Nephron progenitor cell (in vitro differentiated cells): ENCODE measurements at regions not wholly inside any gene's neighbourhood (a gene's known extent, or its start where the extent isn't known, plus 50 kb on each side); places are given as distances from the start of the nearest gene placed in this dataset.

Experiments
- DNase-seq: peaks from one replicate; pipeline ENCODE4 v3.0.0; 2021
- H3K27ac Mint-ChIP-seq: 2 replicates; pipeline ENCODE4 v1.8.0; 2021; ENCODE audit warnings: mild to moderate bottlenecking, moderate library complexity, mixed read lengths
- H3K27me3 Mint-ChIP-seq: 2 replicates; pipeline ENCODE4 v1.8.0; 2021; ENCODE audit warnings: mild to moderate bottlenecking, low read depth, mixed read lengths; ENCODE audit not compliant: poor library complexity
- H3K36me3 Mint-ChIP-seq: 2 replicates; pipeline ENCODE4 v1.8.0; 2021; ENCODE audit warnings: low read depth, mixed read lengths
- H3K4me1 Mint-ChIP-seq: 2 replicates; pipeline ENCODE4 v1.8.0; 2021; ENCODE audit warnings: mixed read lengths
- H3K4me3 Mint-ChIP-seq: 2 replicates; pipeline ENCODE4 v1.8.0; 2021; ENCODE audit warnings: mild to moderate bottlenecking, moderate library complexity, mixed read lengths
- H3K9me3 Mint-ChIP-seq: 2 replicates; pipeline ENCODE4 v1.8.0; 2021; ENCODE audit warnings: mild to moderate bottlenecking, moderate library complexity, mixed read lengths
- TF ChIP-seq, protein P1 (sequence below): fragments of 200-600 bp; sonication (generic); IDR thresholded peaks from 2 replicates; pipeline ENCODE4 v1.5.0; 2021; ENCODE audit warnings: antibody characterized with exemption

DNA sequence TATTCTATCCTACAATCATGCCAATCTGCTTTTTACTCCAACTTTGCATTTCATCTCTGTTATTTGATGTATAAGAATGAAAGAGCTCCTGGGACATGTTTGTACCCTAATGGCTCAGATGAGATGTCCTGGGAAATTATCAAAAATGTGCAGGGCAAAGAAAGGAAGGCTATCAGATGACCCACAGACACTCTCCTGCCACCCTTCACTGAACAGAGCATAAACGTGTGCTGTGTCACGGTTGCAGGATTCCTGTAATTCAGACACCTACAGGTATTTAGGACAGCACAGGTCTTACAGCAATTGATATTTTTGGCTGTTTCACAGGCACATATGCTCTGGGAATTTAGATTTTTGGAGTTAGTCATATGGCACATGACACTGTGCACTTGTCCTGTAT, 149.2 kb upstream of the GAS1 start:
- TF ChIP-seq, protein P1, sequence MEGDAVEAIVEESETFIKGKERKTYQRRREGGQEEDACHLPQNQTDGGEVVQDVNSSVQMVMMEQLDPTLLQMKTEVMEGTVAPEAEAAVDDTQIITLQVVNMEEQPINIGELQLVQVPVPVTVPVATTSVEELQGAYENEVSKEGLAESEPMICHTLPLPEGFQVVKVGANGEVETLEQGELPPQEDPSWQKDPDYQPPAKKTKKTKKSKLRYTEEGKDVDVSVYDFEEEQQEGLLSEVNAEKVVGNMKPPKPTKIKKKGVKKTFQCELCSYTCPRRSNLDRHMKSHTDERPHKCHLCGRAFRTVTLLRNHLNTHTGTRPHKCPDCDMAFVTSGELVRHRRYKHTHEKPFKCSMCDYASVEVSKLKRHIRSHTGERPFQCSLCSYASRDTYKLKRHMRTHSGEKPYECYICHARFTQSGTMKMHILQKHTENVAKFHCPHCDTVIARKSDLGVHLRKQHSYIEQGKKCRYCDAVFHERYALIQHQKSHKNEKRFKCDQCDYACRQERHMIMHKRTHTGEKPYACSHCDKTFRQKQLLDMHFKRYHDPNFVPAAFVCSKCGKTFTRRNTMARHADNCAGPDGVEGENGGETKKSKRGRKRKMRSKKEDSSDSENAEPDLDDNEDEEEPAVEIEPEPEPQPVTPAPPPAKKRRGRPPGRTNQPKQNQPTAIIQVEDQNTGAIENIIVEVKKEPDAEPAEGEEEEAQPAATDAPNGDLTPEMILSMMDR, result no peak
- no peaks in the 10 kb centered on the region for H3K9me3 Mint-ChIP-seq
- peaks cover 19% of the 10 kb centered on the region for H3K4me1 Mint-ChIP-seq
- H3K36me3 Mint-ChIP-seq, result no peaks in the 10 kb centered on the region
- DNase-seq, result peak; percentile 14
- H3K27me3 Mint-ChIP-seq, result no peaks in the 10 kb centered on the region
- H3K4me3 Mint-ChIP-seq, result no peak overlapping the region
- no peak overlapping the region for H3K27ac Mint-ChIP-seq

DNA sequence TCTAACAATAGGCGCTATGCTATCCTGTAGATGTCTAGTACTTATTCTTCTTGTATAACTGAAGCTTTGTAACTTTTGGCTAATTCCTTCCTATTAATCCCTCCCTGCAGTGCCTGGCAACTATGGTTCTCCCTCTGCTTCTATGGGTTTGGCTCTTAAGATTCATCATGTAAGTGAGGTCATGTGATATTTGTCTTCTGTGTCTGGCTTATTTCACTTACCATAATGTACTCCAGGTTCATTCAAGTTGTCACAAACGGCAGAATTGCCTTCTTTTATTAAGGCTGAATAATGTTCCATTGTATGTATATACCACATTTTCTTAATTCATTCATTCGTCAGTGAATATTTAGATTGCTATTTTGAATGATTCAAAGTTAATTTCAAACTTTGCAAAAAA, 149.9 kb upstream of the GAS1 start:
- TF ChIP-seq, protein P1, result no peak
- H3K27ac Mint-ChIP-seq, result no peak overlapping the region
- H3K9me3 Mint-ChIP-seq, result no peaks in the 10 kb centered on the region
- no peak for DNase-seq
- no peak overlapping the region for H3K4me3 Mint-ChIP-seq
- H3K4me1 Mint-ChIP-seq, result peaks cover 20% of the 10 kb centered on the region
- no peaks in the 10 kb centered on the region for H3K36me3 Mint-ChIP-seq
- no peaks in the 10 kb centered on the region for H3K27me3 Mint-ChIP-seq

DNA sequence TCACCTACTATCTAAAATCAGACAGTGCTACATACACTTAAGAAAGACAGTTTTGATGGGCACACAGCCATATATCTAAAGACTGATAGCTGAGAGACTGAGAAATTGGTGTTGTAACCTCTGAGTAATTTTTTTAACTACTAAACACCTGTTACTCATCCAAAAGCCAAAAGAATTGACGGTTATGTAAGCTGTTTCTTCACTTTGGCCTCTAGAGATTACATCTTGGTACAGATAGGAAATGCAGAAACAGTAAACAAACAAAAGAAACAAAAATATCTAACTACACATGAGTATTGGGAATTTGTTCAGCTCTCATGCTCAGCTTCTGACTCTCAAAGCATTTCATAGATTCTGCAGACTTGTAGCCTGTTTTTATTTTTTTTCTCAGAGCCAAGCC, 152.1 kb upstream of the GAS1 start:
- no peak for DNase-seq
- Mint-ChIP-seq H3K4me3 (no peak overlapping the region), H3K9me3 (peaks cover 9% of the 10 kb centered on the region), H3K27me3 (peaks cover 3% of the 10 kb centered on the region), H3K36me3 (no peaks in the 10 kb centered on the region), H3K4me1 (peaks cover 25% of the 10 kb centered on the region), H3K27ac (no peak overlapping the region)
- TF ChIP-seq, protein P1, result no peak

DNA sequence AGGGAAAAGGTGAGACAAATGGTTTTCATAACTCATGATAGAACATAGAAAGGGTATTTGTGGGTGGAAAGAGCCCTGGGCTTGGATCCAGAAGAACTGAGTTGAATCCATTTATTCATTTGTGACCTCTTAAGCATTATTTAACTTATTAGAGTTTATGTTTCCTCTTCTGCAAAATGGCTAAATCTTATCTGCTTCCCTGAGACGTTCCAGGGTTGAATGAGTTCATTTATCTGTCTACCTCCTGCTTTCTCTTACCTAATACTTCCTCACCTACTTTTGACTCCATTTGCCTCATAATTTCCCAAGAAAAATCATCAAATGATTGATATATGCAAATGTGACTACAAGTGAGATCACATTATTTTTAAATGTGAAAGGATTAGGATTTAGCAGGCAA, 152.7 kb upstream of the GAS1 start:
- Mint-ChIP-seq H3K4me3 (no peak overlapping the region), H3K4me1 (peaks cover 26% of the 10 kb centered on the region), H3K27me3 (peaks cover 3% of the 10 kb centered on the region), H3K36me3 (no peaks in the 10 kb centered on the region), H3K9me3 (peaks cover 9% of the 10 kb centered on the region), H3K27ac (no peak overlapping the region)
- DNase-seq, result no peak
- TF ChIP-seq, protein P1, result no peak

DNA sequence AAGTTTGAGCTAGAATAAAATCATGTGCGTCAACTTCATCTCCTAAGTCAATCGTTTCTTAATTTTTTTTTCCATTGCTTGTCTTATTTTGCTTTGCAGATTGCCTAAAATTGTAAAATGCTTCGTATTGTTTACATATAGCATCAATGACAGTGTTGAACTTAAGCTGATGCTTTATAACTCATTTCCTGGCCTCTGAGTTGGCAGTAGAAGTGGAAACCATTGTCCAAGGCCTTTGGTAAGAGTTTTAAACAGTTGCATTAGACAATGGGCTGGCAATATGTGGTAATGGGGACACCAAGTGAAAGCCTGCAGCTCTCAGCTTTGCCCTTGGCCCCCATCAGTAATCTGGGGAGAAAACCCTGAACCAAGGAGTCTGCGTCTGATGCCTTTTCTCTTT, 154.8 kb upstream of the GAS1 start:
- H3K9me3 Mint-ChIP-seq, result peaks cover 9% of the 10 kb centered on the region
- H3K4me1 Mint-ChIP-seq, result peaks cover 37% of the 10 kb centered on the region
- no peak overlapping the region for H3K4me3 Mint-ChIP-seq
- DNase-seq, result no peak
- H3K27ac Mint-ChIP-seq, result no peak overlapping the region
- H3K36me3 Mint-ChIP-seq, result no peaks in the 10 kb centered on the region
- peaks cover 3% of the 10 kb centered on the region for H3K27me3 Mint-ChIP-seq
- TF ChIP-seq, protein P1, result no peak

DNA sequence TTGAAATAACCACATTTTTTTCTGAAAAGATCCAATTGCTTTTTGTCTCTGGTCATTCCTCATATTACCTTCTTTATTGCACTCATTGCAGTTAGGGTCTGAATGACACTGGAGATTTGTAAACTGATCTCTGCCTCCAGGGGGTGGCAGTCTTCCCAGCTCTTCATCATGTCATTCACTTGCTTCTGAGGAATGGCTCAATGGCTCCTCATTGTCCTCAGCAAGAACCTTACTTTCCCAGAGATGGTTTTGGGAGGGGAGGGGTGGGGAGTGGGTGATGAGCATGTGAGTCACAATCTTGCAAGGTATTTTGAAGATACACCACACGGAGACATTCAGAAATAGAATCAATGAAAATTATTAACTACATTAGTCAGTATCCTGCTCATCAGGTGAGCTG, 159.8 kb upstream of the GAS1 start:
- peaks cover 62% of the 10 kb centered on the region for H3K4me1 Mint-ChIP-seq
- no peak overlapping the region for H3K4me3 Mint-ChIP-seq
- TF ChIP-seq, protein P1, result peak; percentile 10
- peaks cover 3% of the 10 kb centered on the region for H3K27me3 Mint-ChIP-seq
- H3K27ac Mint-ChIP-seq, result no peak overlapping the region
- DNase-seq, result no peak
- peaks cover 30% of the 10 kb centered on the region for H3K9me3 Mint-ChIP-seq
- peaks cover 7% of the 10 kb centered on the region for H3K36me3 Mint-ChIP-seq
